Naive thymus-derived CD8-positive, alpha-beta T cell (primary cell): ENCODE measurements at regions not wholly inside any gene's neighbourhood (a gene's known extent, or its start where the extent isn't known, plus 50 kb on each side); places are given as distances from the start of the nearest gene placed in this dataset.

Source experiments
- ATAC-seq, 2 donors: fragments of 150-1000 bp; cut with Tn5 transposase in 1 of 2; sonication (Bioruptor Pico), chemical (Tn5 transposase) in 1 of 2; 1 replicate in 1 of 2; 2 replicates in 1 of 2; pipeline ENCODE4 v1.10.0; 2021; ENCODE audit warnings: mild to moderate bottlenecking in 2 of 2, moderate library complexity in 2 of 2
- POLR2A ChIA-PET: fragments of 350-600 bp; sonication (Branson Sonifier 250); formaldehyde crosslinking; loops from one replicate; lab custom pipeline; 2021; ENCODE audit warnings: antibody characterized with exemption; lab: Charles Lee
- DNase-seq, 10 donors: peaks; one replicate each; pipeline versions ENCODE4 v3.0.0 to v3.0.0-alpha.2; 2020 to 2022
- H3K27ac Mint-ChIP-seq, 10 donors: one replicate each; pipeline ENCODE4 v1.8.0; 2020 to 2022; ENCODE audit warnings: mild to moderate bottlenecking in 10 of 10, mixed read lengths in 10 of 10, moderate library complexity in 4 of 10, inconsistent platforms in 1 of 10
- H3K27me3 Mint-ChIP-seq, 5 donors: one replicate each; pipeline ENCODE4 v1.8.0; 2021 to 2022; ENCODE audit warnings: mixed read lengths in 5 of 5
- H3K36me3 Mint-ChIP-seq, 3 donors: one replicate each; pipeline ENCODE4 v1.8.0; 2020 to 2022; ENCODE audit warnings: mixed read lengths in 3 of 3, mild to moderate bottlenecking in 2 of 3, inconsistent platforms in 1 of 3
- H3K4me1 Mint-ChIP-seq, 4 donors: one replicate each; pipeline ENCODE4 v1.8.0; 2021 to 2022; ENCODE audit warnings: mixed read lengths in 4 of 4
- H3K4me3 Mint-ChIP-seq, 10 donors: one replicate each; pipeline ENCODE4 v1.8.0; 2020 to 2022; ENCODE audit warnings: mild to moderate bottlenecking in 10 of 10, mixed read lengths in 10 of 10, moderate library complexity in 6 of 10, inconsistent platforms in 1 of 10
- H3K9me3 Mint-ChIP-seq, 9 donors: one replicate each; pipeline ENCODE4 v1.8.0; 2020 to 2022; ENCODE audit warnings: mixed read lengths in 9 of 9, mild to moderate bottlenecking in 3 of 9, inconsistent platforms in 1 of 9, moderate library complexity in 1 of 9

DNA sequence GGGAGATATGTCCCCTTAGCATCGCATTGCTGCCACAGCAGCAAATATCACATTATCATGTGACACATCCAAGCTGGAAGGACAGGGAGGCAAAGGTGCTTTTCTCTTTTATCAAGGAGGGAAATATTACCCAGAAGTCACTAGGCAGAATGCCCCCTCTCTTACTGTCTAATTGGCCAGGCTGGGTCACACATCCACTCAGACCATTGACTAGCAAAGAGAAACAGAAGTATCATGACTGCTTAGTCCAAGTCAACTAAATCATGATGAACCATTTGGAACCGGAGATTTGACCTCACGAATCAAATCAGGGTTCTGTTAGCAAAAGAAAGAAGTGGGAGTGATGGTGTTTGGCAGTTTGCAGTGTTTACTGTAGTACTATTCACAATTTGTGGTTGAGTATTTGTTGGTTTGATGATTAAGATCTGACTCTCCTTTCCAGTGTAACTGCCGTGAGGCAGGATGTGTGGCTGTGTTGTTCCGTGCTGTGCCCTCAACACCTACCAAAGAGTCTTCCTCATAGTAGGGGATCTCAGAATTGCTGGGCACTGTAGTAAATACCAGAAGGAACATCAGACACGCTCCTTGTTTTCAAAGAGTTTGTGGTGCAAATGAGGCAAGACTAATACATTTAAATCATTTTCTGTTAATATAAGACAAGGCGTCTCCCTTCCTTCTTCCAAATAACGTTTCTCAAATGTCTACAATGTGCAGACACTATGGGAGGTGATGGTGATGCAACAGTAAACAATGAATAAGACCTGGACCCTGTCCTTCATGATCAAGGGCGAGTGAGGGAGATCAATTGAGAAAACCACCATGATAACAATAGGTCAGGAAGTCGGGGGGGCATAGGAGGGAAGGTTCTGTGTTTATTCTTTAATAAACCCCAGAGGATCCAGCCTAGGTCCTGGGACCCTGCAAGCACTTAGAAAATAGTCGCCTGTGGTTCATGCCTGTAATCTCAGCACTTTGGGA, 194.4 kb upstream of the CRY1 start:
- Mint-ChIP-seq H3K9me3 (peaks cover 0 to 5% (median 0%) of the 10 kb centered on the region in 9 donors), H3K27ac (peak overlapping the region in 3 of 10 donors; percentile 2 to 47 (median 5)), H3K4me3 (no peak overlapping the region), H3K36me3 (no peaks in the 10 kb centered on the region), H3K4me1 (peaks cover 1 to 10% (median 8%) of the 10 kb centered on the region in 4 donors), H3K27me3 (no peaks in the 10 kb centered on the region)
- DNase-seq: no peak
- ATAC-seq: no peak
- POLR2A ChIA-PET: no interaction called here

DNA sequence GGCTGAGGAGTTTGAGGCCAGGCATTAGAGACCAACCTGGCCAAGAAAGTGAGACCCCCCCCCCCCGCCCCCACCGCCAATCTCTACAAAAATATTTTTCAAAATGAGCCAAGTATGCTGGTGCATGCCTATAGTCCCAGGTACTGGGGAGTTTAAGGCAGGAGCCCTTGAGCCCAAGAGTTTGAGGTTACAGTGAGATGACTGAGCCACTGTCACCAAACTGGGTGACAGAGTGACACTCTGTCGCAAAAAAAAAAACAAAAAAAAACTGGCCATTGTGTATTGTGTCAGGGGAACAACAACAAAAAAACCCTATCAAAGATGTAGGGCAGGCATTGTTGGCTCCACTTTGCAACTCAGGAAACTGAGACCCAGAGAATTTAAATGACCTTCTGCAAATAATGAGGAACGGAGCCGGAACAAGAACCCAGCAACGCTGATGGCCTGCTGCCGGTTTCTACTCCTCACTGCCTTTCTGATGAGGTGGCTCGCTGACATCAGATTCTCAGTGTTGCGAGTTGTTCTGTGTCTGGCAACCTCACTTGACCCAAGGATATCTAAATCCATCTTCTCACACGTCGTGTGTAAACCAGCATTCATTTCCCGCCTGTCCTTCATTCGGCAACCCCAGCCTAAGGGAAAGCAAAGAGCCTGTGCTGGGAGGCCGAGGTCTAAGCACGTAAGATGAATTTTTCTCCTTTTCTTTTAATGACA, 195.2 kb upstream of the CRY1 start:
- ATAC-seq (no peak), DNase-seq (no peak)
- Mint-ChIP-seq H3K27ac (no peak overlapping the region), H3K4me1 (peaks cover 1 to 10% (median 8%) of the 10 kb centered on the region in 4 donors), H3K36me3 (no peaks in the 10 kb centered on the region), H3K27me3 (no peaks in the 10 kb centered on the region), H3K4me3 (no peak overlapping the region), H3K9me3 (peaks cover 0 to 5% (median 0%) of the 10 kb centered on the region in 9 donors)
- POLR2A ChIA-PET: no interaction called here

DNA sequence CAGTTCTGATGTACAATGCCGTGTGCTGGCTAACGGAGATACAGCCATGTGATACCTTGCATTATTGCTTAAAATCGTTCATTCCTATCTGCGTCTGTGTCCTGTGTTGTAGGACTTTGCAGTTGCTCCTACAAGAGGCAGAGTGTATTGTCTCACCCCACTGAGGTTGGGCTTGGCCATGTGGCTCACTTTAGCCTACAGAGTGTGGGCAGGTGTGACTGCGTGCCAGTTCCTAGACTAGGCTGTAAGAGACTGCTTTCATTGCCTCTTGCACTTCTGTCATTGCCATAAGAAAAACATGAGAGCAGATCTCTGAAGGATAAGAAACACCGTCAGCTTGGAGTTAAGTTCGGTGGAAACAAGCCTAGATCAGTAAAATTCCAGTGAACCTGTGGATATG, 197.7 kb upstream of the CRY1 start:
- POLR2A ChIA-PET: no interaction called here
- Mint-ChIP-seq H3K36me3 (no peaks in the 10 kb centered on the region), H3K9me3 (no peaks in the 10 kb centered on the region), H3K27ac (no peak overlapping the region), H3K4me1 (peaks cover 0 to 10% (median 8%) of the 10 kb centered on the region in 4 donors), H3K27me3 (peaks cover 0 to 2% (median 0%) of the 10 kb centered on the region in 5 donors), H3K4me3 (no peak overlapping the region)
- no peak for DNase-seq
- no peak for ATAC-seq

DNA sequence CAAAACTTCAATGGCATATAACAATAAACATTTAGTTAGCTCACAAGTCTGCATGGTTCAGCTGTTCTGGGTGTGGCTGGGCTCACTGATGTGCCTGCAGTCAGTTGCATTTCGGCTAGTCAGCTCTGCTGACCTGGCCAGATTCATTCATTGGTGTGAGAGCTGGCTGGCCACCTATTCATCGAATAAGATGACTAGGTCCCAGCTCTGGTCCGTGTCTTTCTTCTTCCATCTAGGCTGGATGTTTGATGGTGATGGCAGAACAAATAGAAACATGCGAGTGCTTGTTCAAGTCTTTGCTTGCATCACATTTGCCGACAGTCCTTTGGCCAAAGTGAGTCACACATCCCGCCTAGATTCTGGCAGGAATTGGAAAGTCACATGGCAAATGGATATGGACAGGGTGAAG, 203.3 kb upstream of the CRY1 start:
- Mint-ChIP-seq H3K9me3 (peaks cover 0 to 3% (median 0%) of the 10 kb centered on the region in 9 donors), H3K4me1 (peaks cover 4 to 8% (median 6%) of the 10 kb centered on the region in 4 donors), H3K36me3 (no peaks in the 10 kb centered on the region), H3K27ac (no peak overlapping the region), H3K4me3 (no peak overlapping the region), H3K27me3 (peaks cover 0 to 2% (median 0%) of the 10 kb centered on the region in 5 donors)
- DNase-seq: no peak
- no peak for ATAC-seq
- POLR2A ChIA-PET: no interaction called here

DNA sequence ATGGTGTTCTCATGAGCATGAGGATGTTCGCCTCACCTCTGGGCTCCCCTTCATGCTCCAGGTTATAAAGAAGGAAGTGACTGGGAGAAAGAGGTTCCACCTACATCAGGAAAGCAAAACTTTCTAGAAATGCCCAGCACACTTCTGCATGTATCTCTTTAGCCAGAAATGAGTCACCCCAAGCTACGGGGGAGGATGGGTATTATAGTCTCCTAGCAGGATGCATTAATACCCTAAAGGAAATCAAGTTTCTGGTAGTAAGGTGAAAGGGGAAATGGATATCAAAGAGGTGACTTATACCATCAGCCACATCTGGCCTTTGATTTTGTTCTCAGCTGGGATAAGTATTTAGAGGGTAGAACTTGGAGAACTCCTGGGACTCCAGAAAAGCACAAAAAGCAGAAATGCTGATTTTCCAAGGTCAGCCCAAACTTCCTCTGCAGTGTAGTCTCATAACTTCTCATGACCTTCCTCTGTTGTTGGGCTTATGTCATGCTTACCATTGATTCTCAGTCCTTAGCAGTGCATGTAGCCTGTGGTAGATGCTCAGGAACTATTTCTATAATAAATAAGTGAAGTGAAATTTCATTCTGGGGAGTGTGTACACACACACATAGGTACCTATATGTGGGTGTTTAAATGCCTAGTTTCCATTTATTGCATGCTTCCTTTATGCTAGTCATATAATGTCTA, 209.4 kb upstream of the CRY1 start:
- Mint-ChIP-seq H3K27me3 (no peaks in the 10 kb centered on the region), H3K9me3 (no peaks in the 10 kb centered on the region), H3K4me3 (no peak overlapping the region), H3K4me1 (peaks cover 0 to 6% (median 0%) of the 10 kb centered on the region in 4 donors), H3K36me3 (no peaks in the 10 kb centered on the region), H3K27ac (no peak overlapping the region)
- DNase-seq (no peak), ATAC-seq (no peak)
- POLR2A ChIA-PET: no interaction called here

DNA sequence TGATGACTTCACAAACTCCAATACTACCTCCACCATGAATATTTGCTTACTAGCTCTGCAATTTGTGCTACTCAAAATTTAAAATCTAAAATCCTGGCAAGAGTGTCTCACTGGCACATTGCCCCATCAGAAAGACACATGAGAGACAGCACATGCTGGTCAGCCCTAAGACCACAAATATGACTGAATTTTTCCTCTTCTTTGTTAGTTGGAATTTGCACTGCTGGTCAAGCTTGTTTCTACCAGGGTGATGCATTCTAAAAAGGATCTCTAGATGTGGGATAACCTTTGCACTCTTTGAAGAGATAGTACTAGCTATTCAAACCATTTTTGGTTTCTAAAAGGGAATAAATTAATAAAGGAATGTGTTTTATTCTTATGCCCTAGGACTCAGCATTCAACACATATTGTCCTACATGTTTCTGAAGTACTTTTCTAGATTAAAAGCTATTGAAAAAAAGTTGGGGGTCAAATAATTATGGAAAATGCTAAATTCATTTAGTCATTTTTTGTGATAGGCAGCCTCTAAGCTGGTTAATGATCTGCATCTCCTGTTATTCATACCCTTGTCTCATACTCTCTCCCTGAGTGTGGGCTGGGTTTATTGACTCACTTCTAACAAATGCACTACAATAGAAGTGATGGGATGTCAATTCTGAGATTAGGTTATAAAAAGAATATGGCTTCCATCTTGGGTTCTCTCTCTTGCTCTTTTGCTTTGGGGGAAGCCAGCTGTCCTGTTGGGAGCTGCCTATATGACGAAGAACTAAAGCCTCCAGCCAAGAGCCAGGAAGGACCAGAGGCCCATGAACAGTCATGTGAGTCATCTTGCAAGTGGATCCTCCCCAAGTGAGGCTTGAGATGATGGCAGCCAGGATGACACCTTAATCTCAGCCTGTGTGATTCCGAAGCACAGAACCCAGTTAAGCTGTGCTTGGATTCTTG, 211.5 kb upstream of the CRY1 start:
- H3K36me3 Mint-ChIP-seq: no peaks in the 10 kb centered on the region
- DNase-seq (no peak), ATAC-seq (no peak)
- no peak overlapping the region for H3K27ac Mint-ChIP-seq
- POLR2A ChIA-PET: no interaction called here
- peaks cover 11 to 26% (median 14%) of the 10 kb centered on the region in 4 donors for H3K4me1 Mint-ChIP-seq
- H3K4me3 Mint-ChIP-seq: no peak overlapping the region
- no peaks in the 10 kb centered on the region for H3K27me3 Mint-ChIP-seq
- no peaks in the 10 kb centered on the region for H3K9me3 Mint-ChIP-seq

DNA sequence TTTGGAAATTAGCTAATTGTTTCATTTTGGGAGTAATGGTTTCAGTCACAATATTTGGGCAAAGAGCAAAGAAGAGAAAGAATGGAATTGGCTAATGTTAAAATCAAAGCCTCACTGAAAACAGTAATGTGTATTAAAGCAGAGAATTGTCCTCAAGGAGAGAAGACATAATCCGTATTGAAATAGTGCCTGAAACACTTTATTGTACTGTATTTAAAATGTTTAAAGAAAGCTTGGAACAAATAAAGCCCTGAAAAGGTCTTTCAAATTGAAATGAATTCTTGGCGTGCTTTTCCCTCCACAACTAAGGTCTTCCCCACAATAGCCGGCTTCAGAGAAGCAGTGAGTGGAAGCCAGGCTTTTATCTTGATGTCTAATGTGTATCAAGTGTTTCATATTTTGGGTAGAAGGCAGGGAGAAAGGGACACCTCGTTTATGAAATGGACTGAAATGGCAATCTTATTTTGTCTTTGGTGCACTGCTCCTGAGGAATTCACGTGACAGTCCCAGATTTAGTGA, 212.9 kb upstream of the CRY1 start:
- Mint-ChIP-seq H3K9me3 (no peaks in the 10 kb centered on the region), H3K36me3 (no peaks in the 10 kb centered on the region), H3K27me3 (no peaks in the 10 kb centered on the region), H3K27ac (no peak overlapping the region), H3K4me3 (no peak overlapping the region), H3K4me1 (peaks cover 11 to 29% (median 15%) of the 10 kb centered on the region in 4 donors)
- POLR2A ChIA-PET: no interaction called here
- ATAC-seq (no peak), DNase-seq (no peak)

DNA sequence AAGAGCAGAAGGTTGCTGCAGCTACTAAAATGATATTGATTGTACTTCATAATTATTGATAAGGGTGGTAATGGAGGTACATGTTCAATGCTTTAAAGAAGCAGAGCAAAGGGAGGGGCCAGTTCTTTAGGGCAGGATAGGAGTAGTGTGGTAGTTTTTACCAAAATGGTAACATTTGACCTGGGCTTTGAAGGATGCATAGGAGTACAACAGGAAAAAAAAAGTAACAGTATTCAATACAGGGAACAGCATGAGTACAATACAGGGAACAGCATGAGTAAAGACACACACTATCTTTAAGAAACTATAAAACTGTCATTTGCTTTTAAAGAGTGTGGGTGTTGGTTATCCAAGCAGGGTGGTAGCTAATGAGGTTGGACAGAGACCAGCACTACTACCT, 215.0 kb upstream of the CRY1 start:
- peaks cover 0 to 3% (median 0%) of the 10 kb centered on the region in 5 donors for H3K27me3 Mint-ChIP-seq
- H3K9me3 Mint-ChIP-seq: no peaks in the 10 kb centered on the region
- no peaks in the 10 kb centered on the region for H3K36me3 Mint-ChIP-seq
- peak overlapping the region in 1 of 10 donors; percentile 49 for H3K27ac Mint-ChIP-seq
- peaks cover 11 to 23% (median 19%) of the 10 kb centered on the region in 4 donors for H3K4me1 Mint-ChIP-seq
- no peak overlapping the region for H3K4me3 Mint-ChIP-seq
- POLR2A ChIA-PET: interaction anchor here (1.2 to 1.6 kb wide), 2 partner anchors 13 to 94 kb away, joined by 3 to 7 read pairs; no protein-coding TSS in a partner anchor
- ATAC-seq (no peak), DNase-seq (no peak)

DNA sequence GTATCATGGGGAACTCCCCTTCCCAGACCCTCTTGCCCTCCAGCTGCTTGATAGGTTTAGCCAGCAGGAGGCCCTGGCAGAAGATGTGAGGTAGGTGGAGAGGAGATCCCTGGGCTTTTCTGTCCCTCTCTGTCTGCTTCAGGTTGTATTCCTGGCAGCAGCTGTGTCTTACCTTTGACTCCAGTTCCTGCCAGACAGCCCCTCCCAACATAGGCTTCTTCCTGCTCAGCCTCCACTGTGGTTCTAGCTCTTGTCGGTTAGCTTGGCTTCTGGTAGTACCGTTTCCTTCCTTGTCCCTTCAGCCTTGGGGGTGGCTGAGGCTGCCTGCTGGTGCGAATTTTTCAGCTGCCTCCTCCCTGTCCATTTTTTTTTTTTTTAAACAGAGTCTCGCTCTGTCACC, 215.7 kb upstream of the CRY1 start:
- peaks cover 11 to 23% (median 19%) of the 10 kb centered on the region in 4 donors for H3K4me1 Mint-ChIP-seq
- H3K4me3 Mint-ChIP-seq: peak overlapping the region in 4 of 10 donors; percentile 21 to 41 (median 32)
- DNase-seq: peak in 5 of 10 donors; percentile 20 to 67 (median 51)
- peak overlapping the region in 6 of 10 donors; percentile 21 to 81 (median 75) for H3K27ac Mint-ChIP-seq
- ATAC-seq: peak; percentile 91 to 98
- POLR2A ChIA-PET: interaction anchor here (1.2 to 1.6 kb wide), 2 partner anchors 12 to 93 kb away, joined by 3 to 7 read pairs; no protein-coding TSS in a partner anchor
- peaks cover 0 to 3% (median 0%) of the 10 kb centered on the region in 5 donors for H3K27me3 Mint-ChIP-seq
- no peaks in the 10 kb centered on the region for H3K36me3 Mint-ChIP-seq
- H3K9me3 Mint-ChIP-seq: no peaks in the 10 kb centered on the region

DNA sequence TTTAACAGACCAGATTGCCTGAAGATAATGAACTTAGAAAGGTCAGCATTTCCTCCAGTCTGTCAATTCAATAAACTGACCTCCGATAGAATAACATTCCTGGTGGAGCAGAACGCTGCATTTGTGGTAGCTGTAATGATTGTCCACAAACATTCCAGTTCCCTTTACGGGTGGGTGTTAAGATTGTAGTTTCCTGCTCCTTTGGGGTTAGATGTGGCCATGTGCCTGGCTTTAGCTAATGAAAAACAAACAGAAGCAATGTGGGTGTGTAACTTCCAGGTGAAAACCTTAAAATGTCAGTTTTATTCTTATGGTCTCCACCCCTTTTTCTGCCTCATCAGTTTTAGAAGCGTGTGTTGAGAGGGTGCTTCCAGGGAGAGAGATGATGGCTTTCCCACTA, 217.3 kb upstream of the CRY1 start:
- no peaks in the 10 kb centered on the region for H3K9me3 Mint-ChIP-seq
- H3K27ac Mint-ChIP-seq: no peak overlapping the region
- DNase-seq (no peak), ATAC-seq (no peak)
- POLR2A ChIA-PET: no interaction called here
- peaks cover 14 to 23% (median 19%) of the 10 kb centered on the region in 4 donors for H3K4me1 Mint-ChIP-seq
- peaks cover 0 to 3% (median 0%) of the 10 kb centered on the region in 5 donors for H3K27me3 Mint-ChIP-seq
- no peaks in the 10 kb centered on the region for H3K36me3 Mint-ChIP-seq
- H3K4me3 Mint-ChIP-seq: no peak overlapping the region

DNA sequence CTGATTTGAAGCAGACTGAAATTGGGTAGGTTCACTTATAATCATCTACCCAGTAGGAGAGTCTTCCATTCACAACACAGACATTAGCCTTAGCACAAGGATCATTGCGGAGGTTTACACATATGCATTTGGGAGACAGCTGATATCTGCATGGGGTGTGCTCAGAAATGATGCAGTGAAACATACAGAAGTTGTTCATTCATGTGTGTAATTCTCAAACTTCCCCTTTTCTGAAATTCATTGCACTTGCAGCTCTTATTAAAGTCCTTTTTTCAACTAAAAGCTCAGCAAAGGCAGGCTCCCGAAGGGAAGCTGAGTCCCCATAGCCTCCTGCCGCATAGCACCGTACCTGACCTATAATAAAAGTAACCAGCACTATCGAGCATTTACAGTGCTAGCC, 218.3 kb upstream of the CRY1 start:
- H3K4me3 Mint-ChIP-seq: no peak overlapping the region
- no peaks in the 10 kb centered on the region for H3K9me3 Mint-ChIP-seq
- DNase-seq (no peak), ATAC-seq (no peak)
- H3K27ac Mint-ChIP-seq: no peak overlapping the region
- POLR2A ChIA-PET: interaction anchor here (0.6 kb wide), 1 partner anchor 34 kb away, joined by 3 read pairs; no protein-coding TSS in a partner anchor
- H3K36me3 Mint-ChIP-seq: no peaks in the 10 kb centered on the region
- H3K27me3 Mint-ChIP-seq: peaks cover 0 to 3% (median 0%) of the 10 kb centered on the region in 5 donors
- H3K4me1 Mint-ChIP-seq: peaks cover 14 to 23% (median 19%) of the 10 kb centered on the region in 4 donors
